Ascending aorta (tissue), 2 donors: ENCODE measurements at regions not wholly inside any gene's neighbourhood (a gene's known extent, or its start where the extent isn't known, plus 50 kb on each side); places are given as distances from the start of the nearest gene placed in this dataset.

Experiments used
- DNase-seq, 2 donors: peaks; one replicate each; pipeline ENCODE4 v3.0.0-alpha.2; 2019; ENCODE audit warnings: low spot score in 2 of 2
- H3K27ac ChIP-seq, 2 donors: fragments of 200-600 bp; sonication (generic); one replicate each; pipeline ENCODE4 v1.5.1; 2016 to 2017; ENCODE audit warnings: mild to moderate bottlenecking in 1 of 2
- H3K27me3 ChIP-seq: fragments of 200-600 bp; sonication (generic); one replicate; pipeline ENCODE4 v1.5.1; 2017
- H3K36me3 ChIP-seq, 2 donors: fragments of 200-600 bp; sonication (generic); one replicate each; pipeline ENCODE4 v1.5.1; 2016
- H3K4me1 ChIP-seq, 2 donors: fragments of 200-600 bp; sonication (generic); one replicate each; pipeline ENCODE4 v1.5.1; 2016 to 2017; ENCODE audit warnings: mild to moderate bottlenecking in 1 of 2
- H3K4me3 ChIP-seq, 2 donors: fragments of 200-600 bp; sonication (generic); one replicate each; pipeline ENCODE4 v1.5.1; 2016 to 2017; ENCODE audit warnings: mild to moderate bottlenecking in 1 of 2
- H3K9me3 ChIP-seq, 2 donors: fragments of 200-600 bp; sonication (generic); one replicate each; pipeline ENCODE4 v1.5.1; 2016
- CTCF ChIP-seq, 3 experiments: fragments of 200-600 bp in 2 of 3; fragments of 450-650 bp in 1 of 3; sonication (generic) in 2 of 3; IDR thresholded peaks; one replicate each; pipeline ENCODE4 v1.5.1; 2016 to 2019; ENCODE audit warnings: antibody characterized with exemption in 3 of 3, mild to moderate bottlenecking in 1 of 3, moderate library complexity in 1 of 3
- intact Hi-C: fragments of 100-400 bp; cut with DNase I; formaldehyde crosslinking; loops from one replicate; pipeline ENCODE4 v1.15.1; 2023

GRCh38 chr3:157650172-157650571 lies 147.0 kb upstream of the VEPH1 start:
- no peaks in the 10 kb centered on the region for H3K4me1 ChIP-seq
- H3K9me3 ChIP-seq: no peaks in the 10 kb centered on the region
- H3K4me3 ChIP-seq: no peak overlapping the region
- no peaks in the 10 kb centered on the region for H3K36me3 ChIP-seq
- no peak for DNase-seq
- H3K27ac ChIP-seq: no peak overlapping the region
- intact Hi-C loops: no loop called here
- no peak for TF ChIP-seq CTCF (IDR thresholded peaks at IDR 0.05)
- no peaks in the 10 kb centered on the region for H3K27me3 ChIP-seq

DNA sequence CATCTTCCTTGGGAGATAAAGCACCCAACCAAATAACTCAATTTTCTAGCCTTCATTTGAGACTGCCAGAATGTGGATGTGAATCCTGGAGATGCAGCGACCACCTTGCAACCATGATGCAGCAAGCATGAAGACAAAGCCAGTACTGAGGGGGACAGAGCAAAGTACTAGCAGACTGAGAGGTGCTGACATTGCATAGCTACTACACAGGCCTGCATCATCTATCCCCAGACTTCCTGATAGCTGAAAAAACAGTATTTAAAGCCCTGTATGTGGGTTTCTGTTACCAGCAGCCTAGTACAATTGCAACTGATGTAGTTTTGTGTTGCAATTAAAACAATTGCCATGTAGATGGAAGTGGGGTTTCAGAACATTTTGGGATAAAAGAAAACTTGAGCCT lies 146.3 kb upstream of the VEPH1 start:
- TF ChIP-seq CTCF (IDR thresholded peaks at IDR 0.05): no peak
- no peaks in the 10 kb centered on the region for H3K36me3 ChIP-seq
- no peak for DNase-seq
- no peak overlapping the region for H3K4me3 ChIP-seq
- intact Hi-C loops: no loop called here
- H3K9me3 ChIP-seq: no peaks in the 10 kb centered on the region
- H3K4me1 ChIP-seq: no peaks in the 10 kb centered on the region
- H3K27me3 ChIP-seq: no peaks in the 10 kb centered on the region
- no peak overlapping the region for H3K27ac ChIP-seq

- Histone ChIP-seq H3K4me1 (no peaks in the 10 kb centered on the region), H3K4me3 (no peak overlapping the region), H3K36me3 (no peaks in the 10 kb centered on the region), H3K9me3 (no peaks in the 10 kb centered on the region), H3K27me3 (no peaks in the 10 kb centered on the region), H3K27ac (no peak overlapping the region)
- intact Hi-C loops: no loop called here
- DNase-seq: no peak
- TF ChIP-seq CTCF (IDR thresholded peaks at IDR 0.05): no peak
Observed at GRCh38 chr3:157647820-157648219, 144.6 kb upstream of the VEPH1 start.

DNA sequence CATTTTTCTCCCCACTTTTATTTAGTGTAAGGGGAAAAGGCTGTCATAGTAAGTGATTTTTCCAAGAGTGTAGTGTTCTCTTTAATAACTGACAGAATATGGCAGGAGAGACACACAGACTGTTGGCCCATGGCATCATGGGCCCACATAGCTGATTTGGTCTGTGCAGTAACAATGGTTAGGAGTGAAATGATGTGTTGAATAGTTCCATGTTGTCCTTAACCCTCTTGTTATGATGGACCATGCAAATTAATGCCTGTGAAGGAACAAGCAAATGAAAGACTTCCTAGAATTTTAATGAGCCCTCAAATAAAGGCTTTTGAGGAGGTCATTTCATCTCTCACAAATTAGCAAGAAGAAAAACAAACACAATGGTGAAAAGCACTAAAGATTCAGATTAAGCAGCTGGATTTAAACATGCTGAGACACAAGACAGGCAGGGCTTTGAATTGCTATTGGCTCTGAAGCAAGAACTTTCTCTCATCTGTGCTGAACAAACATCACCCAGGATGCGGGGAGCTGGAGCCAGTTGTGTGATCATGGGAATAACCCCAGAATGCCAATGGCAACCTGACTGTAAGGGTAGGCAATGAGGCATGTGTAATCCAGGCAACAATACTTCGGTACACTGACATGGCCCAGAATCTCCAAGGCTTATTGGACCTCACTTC lies 136.7 kb upstream of the VEPH1 start:
- H3K36me3 ChIP-seq: no peaks in the 10 kb centered on the region
- no peak for DNase-seq
- H3K27ac ChIP-seq: no peak overlapping the region
- no peaks in the 10 kb centered on the region for H3K9me3 ChIP-seq
- TF ChIP-seq CTCF (IDR thresholded peaks at IDR 0.05): no peak
- no peaks in the 10 kb centered on the region for H3K27me3 ChIP-seq
- intact Hi-C loops: no loop called here
- no peaks in the 10 kb centered on the region for H3K4me1 ChIP-seq
- H3K4me3 ChIP-seq: no peak overlapping the region

DNA sequence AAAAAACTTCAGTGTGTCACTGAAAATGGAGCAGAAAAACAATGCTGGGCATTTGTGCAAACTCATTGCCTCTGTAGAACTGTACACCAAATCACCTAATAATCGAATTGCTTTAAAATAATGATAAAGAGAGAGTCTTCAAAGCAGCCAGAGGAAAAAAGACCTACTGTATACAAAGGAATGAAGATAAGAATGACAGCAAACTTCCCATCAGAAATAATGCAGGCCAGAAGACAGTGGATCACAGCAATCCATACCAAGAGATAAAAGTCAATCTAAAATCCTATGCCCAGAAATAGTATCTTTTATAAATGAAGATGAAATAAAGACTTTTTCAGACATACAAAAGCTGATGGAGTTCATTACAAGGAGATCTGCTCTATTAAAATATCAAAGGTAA lies 134.7 kb upstream of the VEPH1 start:
- intact Hi-C loops: no loop called here

More for the DNA sequence above, 134.7 kb upstream of the VEPH1 start:
- DNase-seq: no peak
- Histone ChIP-seq H3K36me3 (no peaks in the 10 kb centered on the region), H3K4me3 (no peak overlapping the region), H3K27ac (no peak overlapping the region), H3K9me3 (no peaks in the 10 kb centered on the region), H3K4me1 (no peaks in the 10 kb centered on the region), H3K27me3 (no peaks in the 10 kb centered on the region)
- TF ChIP-seq CTCF (IDR thresholded peaks at IDR 0.05): no peak
